ENCODE measurements at regions not wholly inside any gene's neighbourhood (a gene's known extent, or its start where the extent isn't known, plus 50 kb on each side); places are given as distances from the start of the nearest gene placed in this dataset.

DNA sequence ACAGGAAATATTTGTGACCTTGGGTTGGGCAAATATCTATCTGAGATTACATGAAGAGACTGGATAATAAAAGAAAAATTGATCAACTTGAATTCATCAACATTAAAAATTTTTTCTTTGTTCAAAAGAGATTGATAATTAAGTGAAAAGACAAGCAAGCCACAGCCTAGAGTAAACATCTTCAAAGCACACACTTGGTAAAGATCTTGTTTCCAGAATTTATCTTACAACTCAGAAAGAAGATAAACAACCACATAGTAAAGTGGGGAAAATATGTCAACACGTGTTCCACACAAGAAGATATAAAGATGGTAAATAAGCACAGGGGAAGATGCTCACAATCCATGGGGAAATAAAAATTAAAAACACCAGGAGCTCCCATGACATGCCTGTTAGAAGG lies 195.9 kb downstream of the SOX11 start:
- Histone ChIP-seq H3K4me3 (ENCODE audit: low read depth in 2 of 2, low read length in 1 of 2) (no peak overlapping the region), H3K9me2 (no peaks in the 10 kb centered on the region), H3K27ac (ENCODE audit: low read depth in 2 of 2, low read length in 1 of 2) (no peak overlapping the region), H3K27me3 (ENCODE audit: insufficient read depth) (no peaks in the 10 kb centered on the region), H3K36me3 (replicated peaks in 1 of 2; ENCODE audit: control insufficient read depth in 1 of 2, insufficient read depth in 2 of 2, low read length in 1 of 2) (no peaks in the 10 kb centered on the region), H3K4me2 (no peak overlapping the region), H3K9ac (no peak overlapping the region), H3K9me3 (no peaks in the 10 kb centered on the region), H4K20me1 (ENCODE audit: insufficient read depth) (no peaks in the 10 kb centered on the region), H2AFZ (ENCODE audit: low read depth) (no peak overlapping the region), H3K4me1 (ENCODE audit: control insufficient read depth in 1 of 2, insufficient read depth in 2 of 2, low read depth in 1 of 2, low read length in 1 of 2) (no peaks in the 10 kb centered on the region), H3F3A (replicated peaks; ENCODE audit: insufficient read depth) (no peaks in the 10 kb centered on the region), H3K79me2 (ENCODE audit: insufficient read depth) (no peaks in the 10 kb centered on the region)
- POLR2A ChIA-PET: no interaction called here
- TF ChIP-seq MEF2A (IDR thresholded peaks at IDR 0.05; ENCODE audit: borderline replicate concordance, low read depth): no peak
- no peak for TF ChIP-seq FOXM1 (IDR thresholded peaks at IDR 0.05; ENCODE audit: low read depth)
- no peak for TF ChIP-seq TAF1 (IDR thresholded peaks at IDR 0.05; ENCODE audit: borderline replicate concordance, low read depth, low read length)
- TF ChIP-seq, protein P1, sequence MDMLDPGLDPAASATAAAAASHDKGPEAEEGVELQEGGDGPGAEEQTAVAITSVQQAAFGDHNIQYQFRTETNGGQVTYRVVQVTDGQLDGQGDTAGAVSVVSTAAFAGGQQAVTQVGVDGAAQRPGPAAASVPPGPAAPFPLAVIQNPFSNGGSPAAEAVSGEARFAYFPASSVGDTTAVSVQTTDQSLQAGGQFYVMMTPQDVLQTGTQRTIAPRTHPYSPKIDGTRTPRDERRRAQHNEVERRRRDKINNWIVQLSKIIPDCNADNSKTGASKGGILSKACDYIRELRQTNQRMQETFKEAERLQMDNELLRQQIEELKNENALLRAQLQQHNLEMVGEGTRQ (IDR thresholded peaks at IDR 0.05; ENCODE audit: borderline replicate concordance, low read depth, low read length): no peak
- no peak for TF ChIP-seq YY1 (IDR thresholded peaks at IDR 0.05; ENCODE audit: low read depth)
- TF ChIP-seq SMC3 (IDR thresholded peaks at IDR 0.05; ENCODE audit: low read depth, low read length): no peak
- CTCF ChIA-PET: interaction anchor here (1.0 kb wide), 2 partner anchors 22 to 307 kb away, joined by 3 read pairs; no protein-coding TSS in a partner anchor
- DNase-seq: no peak
- 5% methylated on average over 1 of the region's 1 CpG for WGBS (ENCODE audit: low lambda C conversion rate)

DNA sequence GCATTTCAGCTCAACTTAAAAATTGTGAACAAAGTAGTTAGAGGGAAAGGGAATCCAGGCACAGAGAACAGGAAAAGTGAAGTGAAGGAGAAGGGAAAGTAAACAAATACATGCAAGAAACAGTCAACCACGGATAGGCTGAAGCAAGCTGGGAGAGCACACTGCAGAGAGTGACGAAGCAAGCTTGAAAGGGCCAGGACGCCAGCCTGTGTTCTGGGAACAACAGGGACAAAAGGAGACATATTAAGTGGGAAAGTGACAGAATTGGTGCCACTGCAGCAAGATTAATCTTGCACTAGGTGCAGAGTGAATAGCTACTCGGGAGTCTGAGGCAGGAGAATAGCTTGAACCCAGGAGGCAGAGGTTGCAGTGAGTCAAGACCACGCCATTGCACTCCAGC lies 197.3 kb downstream of the SOX11 start:
- H3K4me2 ChIP-seq: no peak overlapping the region
- H3K4me3 ChIP-seq (ENCODE audit: low read depth in 2 of 2, low read length in 1 of 2): no peak overlapping the region
- H3K9me2 ChIP-seq: no peaks in the 10 kb centered on the region
- no peaks in the 10 kb centered on the region for H4K20me1 ChIP-seq (ENCODE audit: insufficient read depth)
- no peak overlapping the region for H2AFZ ChIP-seq (ENCODE audit: low read depth)
- no peaks in the 10 kb centered on the region for H3K36me3 ChIP-seq (replicated peaks in 1 of 2; ENCODE audit: control insufficient read depth in 1 of 2, insufficient read depth in 2 of 2, low read length in 1 of 2)
- no peaks in the 10 kb centered on the region for H3K9me3 ChIP-seq
- no peaks in the 10 kb centered on the region for H3K27me3 ChIP-seq (ENCODE audit: insufficient read depth)
- H3F3A ChIP-seq (replicated peaks; ENCODE audit: insufficient read depth): no peaks in the 10 kb centered on the region
- WGBS (ENCODE audit: low lambda C conversion rate): 15% methylated on average over 5 of the region's 5 CpGs
- no peak overlapping the region for H3K9ac ChIP-seq
- TF ChIP-seq FOSL2 (IDR thresholded peaks at IDR 0.05; ENCODE audit: borderline replicate concordance, low read depth) (no peak), EP300 (IDR thresholded peaks at IDR 0.05; ENCODE audit: borderline replicate concordance in 1 of 2, low read depth in 1 of 2, low read length in 1 of 2) (no peak), FOXM1 (IDR thresholded peaks at IDR 0.05; ENCODE audit: low read depth) (no peak), JUND (IDR thresholded peaks at IDR 0.05) (no peak), CHD2 (IDR thresholded peaks at IDR 0.05; ENCODE audit: low read length, partially characterized antibody) (no peak), TEAD4 (IDR thresholded peaks at IDR 0.05; ENCODE audit: borderline replicate concordance, insufficient read depth) (no peak), MXI1 (IDR thresholded peaks at IDR 0.05; ENCODE audit: low read depth, low read length) (no peak), NFIC (IDR thresholded peaks at IDR 0.05; ENCODE audit: borderline replicate concordance) (no peak), POLR2AphosphoS5 (IDR thresholded peaks at IDR 0.05; ENCODE audit: low read depth, low read length) (no peak)
- TF ChIP-seq, protein P1 (IDR thresholded peaks at IDR 0.05; ENCODE audit: borderline replicate concordance, low read depth, low read length): no peak
- no peak overlapping the region for H3K27ac ChIP-seq (ENCODE audit: low read depth in 2 of 2, low read length in 1 of 2)
- ChIA-PET POLR2A (no interaction called here), CTCF (no interaction called here)
- no peaks in the 10 kb centered on the region for H3K79me2 ChIP-seq (ENCODE audit: insufficient read depth)
- H3K4me1 ChIP-seq (ENCODE audit: control insufficient read depth in 1 of 2, insufficient read depth in 2 of 2, low read depth in 1 of 2, low read length in 1 of 2): no peaks in the 10 kb centered on the region
- no peak for DNase-seq

Measured in SK-N-SH (cell line).